Caco-2 (cell line): ENCODE measurements at regions not wholly inside any gene's neighbourhood (a gene's known extent, or its start where the extent isn't known, plus 50 kb on each side); places are given as distances from the start of the nearest gene placed in this dataset.

Experiments used
- BruUV-seq: library from RNA; stranded (reverse); fragments of 400-500 nt; replicated peaks from 2 replicates; lab custom pipeline; 2021; lab: Mats Ljungman, UMichigan
- CTCF ChIA-PET: fragments of 300-600 bp; sonication (Branson Sonifier 250); formaldehyde crosslinking; loops from one replicate; lab custom pipeline; 2022; ENCODE audit warnings: antibody characterized with exemption; lab: Charles Lee
- POLR2A ChIA-PET: fragments of 300-600 bp; sonication (Branson Sonifier 250); formaldehyde crosslinking; loops from one replicate; lab custom pipeline; 2022; ENCODE audit warnings: antibody characterized with exemption; lab: Charles Lee
- DNase-seq, 2 experiments: peaks; one replicate each; pipeline versions ENCODE4 v3.0.0 to v3.0.0-alpha.2; 2020 to 2022
- H3K27me3 ChIP-seq: replicated peaks from 2 replicates; pipeline ENCODE4 v1.6.0; 2011; ENCODE audit warnings: low read length; ENCODE audit not compliant: control insufficient read depth, insufficient read depth
- H3K36me3 ChIP-seq: 2 replicates; pipeline ENCODE4 v1.5.1; 2011; ENCODE audit warnings: low read length; ENCODE audit not compliant: control insufficient read depth, insufficient read depth
- H3K4me1 ChIP-seq: fragments of 250-450 bp; sonication (Bioruptor Pico); 2 replicates; pipeline ENCODE4 v1.5.1; 2020; ENCODE audit warnings: mild to moderate bottlenecking
- H3K4me3 ChIP-seq: 2 replicates; pipeline ENCODE4 v1.5.1; 2011; ENCODE audit warnings: low read depth, mild to moderate bottlenecking, control low read depth, low read length
- H3K9me3 ChIP-seq: fragments of 250-450 bp; sonication (Bioruptor Pico); 2 replicates; pipeline ENCODE4 v1.5.1; 2020; ENCODE audit warnings: mild to moderate bottlenecking, moderate library complexity
- H3K27ac Mint-ChIP-seq: one replicate; pipeline ENCODE4 v1.8.0; 2022; ENCODE audit warnings: mixed read lengths; ENCODE audit not compliant: unreplicated experiment
- H3K27me3 Mint-ChIP-seq: one replicate; pipeline ENCODE4 v1.8.0; 2022; ENCODE audit warnings: mixed read lengths; ENCODE audit not compliant: insufficient read depth, unreplicated experiment
- H3K36me3 Mint-ChIP-seq: one replicate; pipeline ENCODE4 v1.8.0; 2022; ENCODE audit warnings: mild to moderate bottlenecking, mixed read lengths; ENCODE audit not compliant: insufficient read depth, unreplicated experiment
- H3K4me1 Mint-ChIP-seq: one replicate; pipeline ENCODE4 v1.8.0; 2022; ENCODE audit warnings: low read depth, mixed read lengths; ENCODE audit not compliant: unreplicated experiment
- H3K4me3 Mint-ChIP-seq: one replicate; pipeline ENCODE4 v1.8.0; 2022; ENCODE audit warnings: mild to moderate bottlenecking, moderate library complexity, mixed read lengths; ENCODE audit not compliant: unreplicated experiment
- H3K9me3 Mint-ChIP-seq: one replicate; pipeline ENCODE4 v1.8.0; 2022; ENCODE audit warnings: mixed read lengths; ENCODE audit not compliant: unreplicated experiment
- intact Hi-C: fragments of 100-400 bp; cut with micrococcal nuclease; formaldehyde crosslinking; loops from one replicate; pipeline ENCODE4 v1.10.0; 2022; ENCODE audit not compliant: unreplicated experiment
- TF ChIP-seq, protein P1 (sequence below), 2 experiments: fragments of 200-600 bp in 1 of 2; IDR thresholded peaks; 1 replicate in 1 of 2; 2 replicates in 1 of 2; pipeline versions ENCODE4 v1.5.1 to v1.8.0; 2011 to 2022; ENCODE audit warnings: antibody characterized with exemption in 1 of 2, control low read depth in 1 of 2, inconsistent platforms in 1 of 2, low read depth in 1 of 2, low read length in 1 of 2, mild to moderate bottlenecking in 1 of 2, moderate library complexity in 1 of 2; ENCODE audit not compliant: insufficient read depth in 1 of 2, severe bottlenecking in 1 of 2, unreplicated experiment in 1 of 2

- ChIA-PET POLR2A (no interaction called here), CTCF (no interaction called here)
- no peak for DNase-seq
- H3K4me3 ChIP-seq, result no peak overlapping the region
- TF ChIP-seq, protein P1, sequence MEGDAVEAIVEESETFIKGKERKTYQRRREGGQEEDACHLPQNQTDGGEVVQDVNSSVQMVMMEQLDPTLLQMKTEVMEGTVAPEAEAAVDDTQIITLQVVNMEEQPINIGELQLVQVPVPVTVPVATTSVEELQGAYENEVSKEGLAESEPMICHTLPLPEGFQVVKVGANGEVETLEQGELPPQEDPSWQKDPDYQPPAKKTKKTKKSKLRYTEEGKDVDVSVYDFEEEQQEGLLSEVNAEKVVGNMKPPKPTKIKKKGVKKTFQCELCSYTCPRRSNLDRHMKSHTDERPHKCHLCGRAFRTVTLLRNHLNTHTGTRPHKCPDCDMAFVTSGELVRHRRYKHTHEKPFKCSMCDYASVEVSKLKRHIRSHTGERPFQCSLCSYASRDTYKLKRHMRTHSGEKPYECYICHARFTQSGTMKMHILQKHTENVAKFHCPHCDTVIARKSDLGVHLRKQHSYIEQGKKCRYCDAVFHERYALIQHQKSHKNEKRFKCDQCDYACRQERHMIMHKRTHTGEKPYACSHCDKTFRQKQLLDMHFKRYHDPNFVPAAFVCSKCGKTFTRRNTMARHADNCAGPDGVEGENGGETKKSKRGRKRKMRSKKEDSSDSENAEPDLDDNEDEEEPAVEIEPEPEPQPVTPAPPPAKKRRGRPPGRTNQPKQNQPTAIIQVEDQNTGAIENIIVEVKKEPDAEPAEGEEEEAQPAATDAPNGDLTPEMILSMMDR (IDR thresholded peaks at IDR 0.05; ENCODE audit: insufficient read depth in 1 of 2, low read depth in 1 of 2, low read length in 1 of 2, severe bottlenecking in 1 of 2, unreplicated experiment in 1 of 2), result no peak
- BruUV-seq, result no TSS peak
- H3K27me3 ChIP-seq, result no peaks in the 10 kb centered on the region
- Mint-ChIP-seq H3K4me1 (no peaks in the 10 kb centered on the region), H3K27ac (no peak overlapping the region), H3K36me3 (no peaks in the 10 kb centered on the region), H3K4me3 (no peak overlapping the region), H3K9me3 (peaks cover 11% of the 10 kb centered on the region), H3K27me3 (no peaks in the 10 kb centered on the region)
- intact Hi-C loops, result no loop called here
- no peaks in the 10 kb centered on the region for H3K36me3 ChIP-seq
- H3K9me3 ChIP-seq, result peaks cover 13% of the 10 kb centered on the region
- no peaks in the 10 kb centered on the region for H3K4me1 ChIP-seq
These were observed 440.0 kb downstream of the SLC16A7 start for GRCh38 chr12:60035835-60036234.

GRCh38 chr12:60042835-60043234 is 447.0 kb downstream of the SLC16A7 start:
- TF ChIP-seq, protein P1 (IDR thresholded peaks at IDR 0.05; ENCODE audit: insufficient read depth in 1 of 2, low read depth in 1 of 2, low read length in 1 of 2, severe bottlenecking in 1 of 2, unreplicated experiment in 1 of 2), result no peak
- H3K9me3 ChIP-seq, result no peaks in the 10 kb centered on the region
- Mint-ChIP-seq H3K36me3 (no peaks in the 10 kb centered on the region), H3K27me3 (no peaks in the 10 kb centered on the region), H3K27ac (no peak overlapping the region), H3K9me3 (no peaks in the 10 kb centered on the region), H3K4me3 (no peak overlapping the region), H3K4me1 (no peaks in the 10 kb centered on the region)
- H3K4me1 ChIP-seq, result no peaks in the 10 kb centered on the region
- ChIA-PET CTCF (no interaction called here), POLR2A (no interaction called here)
- H3K4me3 ChIP-seq, result no peak overlapping the region
- no peaks in the 10 kb centered on the region for H3K27me3 ChIP-seq
- intact Hi-C loops, result no loop called here
- H3K36me3 ChIP-seq, result no peaks in the 10 kb centered on the region
- no peak for DNase-seq
- BruUV-seq, result no TSS peak

GRCh38 chr12:60043236-60043635 is 447.4 kb downstream of the SLC16A7 start:
- H3K4me1 Mint-ChIP-seq, result no peaks in the 10 kb centered on the region
- ChIA-PET CTCF (no interaction called here), POLR2A (no interaction called here)
- H3K9me3 ChIP-seq, result no peaks in the 10 kb centered on the region
- intact Hi-C loops, result no loop called here
- no peak overlapping the region for H3K4me3 Mint-ChIP-seq
- no peak overlapping the region for H3K27ac Mint-ChIP-seq
- no peaks in the 10 kb centered on the region for H3K36me3 Mint-ChIP-seq
- H3K9me3 Mint-ChIP-seq, result no peaks in the 10 kb centered on the region
- no peaks in the 10 kb centered on the region for H3K27me3 ChIP-seq
- H3K4me1 ChIP-seq, result no peaks in the 10 kb centered on the region
- TF ChIP-seq, protein P1 (IDR thresholded peaks at IDR 0.05; ENCODE audit: insufficient read depth in 1 of 2, low read depth in 1 of 2, low read length in 1 of 2, severe bottlenecking in 1 of 2, unreplicated experiment in 1 of 2), result no peak
- H3K36me3 ChIP-seq, result no peaks in the 10 kb centered on the region
- H3K27me3 Mint-ChIP-seq, result no peaks in the 10 kb centered on the region
- no peak for DNase-seq
- BruUV-seq, result no TSS peak
- no peak overlapping the region for H3K4me3 ChIP-seq
